ENCODE measurements at regions not wholly inside any gene's neighbourhood (a gene's known extent, or its start where the extent isn't known, plus 50 kb on each side); places are given as distances from the start of the nearest gene placed in this dataset.
"Not testable (repeated sequence)": the region's sequence is repeated elsewhere in the genome, so short reads cannot be mapped to it uniquely, and the experiment has no call there.

DNA sequence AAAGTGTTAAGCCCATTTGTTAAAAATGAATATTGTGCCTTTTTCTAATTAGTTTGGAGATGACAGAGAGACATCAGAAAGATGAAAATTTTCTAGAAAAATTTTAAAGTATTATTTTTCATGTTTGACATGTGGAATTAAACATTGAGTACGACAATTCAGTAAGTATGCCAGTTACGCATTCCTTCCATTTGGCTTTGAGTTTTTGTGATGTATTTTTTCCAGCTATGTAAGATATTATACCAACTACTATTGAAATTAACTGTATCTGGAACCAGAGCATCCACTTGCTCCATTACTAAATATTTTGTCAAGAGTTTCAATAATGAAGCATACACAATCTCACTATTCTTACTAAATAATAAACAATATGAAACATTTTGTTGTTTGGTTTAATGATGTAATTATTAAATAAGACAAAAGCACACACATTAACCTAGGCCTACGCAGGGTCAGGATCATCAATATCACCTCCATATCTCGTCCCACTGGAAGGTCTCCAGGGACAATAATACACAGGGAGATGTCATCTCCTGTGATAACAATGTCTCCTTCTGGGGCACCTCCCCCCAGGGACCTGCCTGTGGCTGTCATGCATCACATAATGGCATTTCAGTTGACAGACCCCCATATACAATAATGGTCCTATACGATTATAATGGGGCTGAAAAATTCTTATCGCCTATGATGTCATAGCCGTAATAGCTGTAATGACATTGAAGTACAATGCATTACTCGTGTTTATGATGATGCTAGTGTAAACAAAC, 274.1 kb downstream of the REEP3 start:
- no peak for DNase-seq

DNA sequence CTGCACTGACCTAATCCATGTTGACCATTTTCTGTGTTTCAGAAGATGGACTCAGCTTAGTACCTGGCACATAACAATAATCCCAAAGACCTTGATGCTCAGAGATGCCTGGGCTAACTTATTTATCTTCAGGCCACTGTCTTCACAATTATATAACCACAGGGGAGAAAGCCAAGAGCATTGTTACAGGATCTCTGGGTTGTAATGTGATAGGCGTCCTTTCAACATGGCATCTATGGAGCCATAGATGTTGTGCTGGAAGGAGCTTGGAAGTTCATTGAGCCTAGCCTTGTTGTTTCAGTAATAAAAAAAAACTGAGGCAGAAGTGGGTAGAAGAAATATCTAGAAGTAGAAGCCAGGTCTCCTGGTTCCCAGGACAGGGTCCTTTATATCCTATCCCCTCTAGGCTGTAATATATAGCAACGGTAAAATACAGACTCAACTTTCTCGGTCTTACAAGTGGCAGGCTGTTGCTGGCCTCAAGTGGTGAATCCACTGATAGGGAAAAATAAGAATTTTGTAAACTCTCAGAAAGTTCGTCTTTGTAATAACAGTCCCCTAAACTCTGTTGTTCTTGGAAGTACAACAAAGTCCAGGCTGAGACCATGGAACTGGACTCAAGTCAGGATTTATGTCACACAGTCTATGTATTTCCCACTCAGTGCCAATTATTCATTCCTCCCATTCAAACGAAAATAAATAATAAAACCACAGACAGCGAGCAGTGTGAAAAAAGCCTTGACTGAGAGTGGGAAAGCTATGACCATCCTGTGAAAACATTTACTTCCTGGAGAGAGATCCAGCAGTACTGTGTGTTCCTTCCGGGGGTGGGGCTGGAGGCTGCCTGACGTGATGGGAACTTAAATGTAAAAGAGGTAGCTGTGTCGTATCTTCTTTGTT, 277.6 kb downstream of the REEP3 start:
- no peak for DNase-seq

DNA sequence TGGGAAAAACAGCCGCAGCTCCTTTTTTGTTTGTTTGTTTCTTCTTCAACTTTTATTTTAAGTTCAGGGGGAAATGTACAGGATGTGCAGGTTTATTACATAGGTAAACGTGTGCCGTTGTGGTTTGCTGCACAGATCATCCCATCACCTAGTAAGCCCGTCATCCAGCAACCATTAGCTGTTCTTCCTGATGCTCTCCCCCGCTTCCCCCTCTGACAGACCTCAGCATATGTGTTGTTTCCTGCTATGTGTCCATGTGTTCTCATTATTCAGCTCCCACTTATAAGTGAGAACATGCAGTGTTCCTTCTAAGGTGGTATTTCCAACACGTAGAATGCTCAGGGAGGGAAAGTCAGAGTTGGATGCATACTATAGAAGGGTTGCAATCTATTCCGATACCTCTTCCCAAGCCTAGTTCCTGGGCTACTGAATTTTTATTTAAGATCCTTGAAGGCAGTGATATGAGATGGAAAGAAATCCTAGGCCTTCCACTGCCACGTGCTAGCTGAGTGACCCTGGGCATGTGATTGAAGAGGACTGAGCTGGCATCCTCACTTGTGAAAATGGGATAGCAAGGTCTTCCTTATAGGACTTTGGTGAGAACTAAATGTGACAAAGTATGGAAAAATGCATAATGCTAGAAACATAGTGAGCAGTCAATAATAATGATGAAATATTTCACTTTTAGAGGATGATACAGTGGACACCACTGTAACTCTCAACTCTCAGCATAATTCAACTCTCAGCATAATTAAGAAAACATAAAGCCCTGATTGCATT, 278.5 kb downstream of the REEP3 start:
- DNase-seq = no peak

DNA sequence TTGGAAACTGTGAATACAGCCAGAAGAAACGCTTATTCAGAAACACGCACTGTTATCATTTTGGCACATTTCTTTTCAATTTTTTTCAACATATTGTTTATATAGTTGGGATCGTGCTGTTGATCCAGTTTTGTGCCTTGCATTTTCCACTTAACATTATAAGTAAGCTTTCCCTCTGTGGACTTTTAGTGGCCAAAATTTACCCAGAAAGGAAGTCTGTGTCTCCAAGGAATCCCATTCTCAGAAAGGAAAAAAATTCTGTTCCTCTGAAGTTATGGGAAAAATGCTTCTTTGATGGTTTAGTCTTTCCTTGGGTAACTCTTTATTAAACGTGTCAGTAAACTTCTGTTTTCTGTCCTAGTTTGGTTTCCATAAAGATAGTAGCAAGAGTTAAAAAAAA, 280.0 kb downstream of the REEP3 start:
- no peak for DNase-seq

DNA sequence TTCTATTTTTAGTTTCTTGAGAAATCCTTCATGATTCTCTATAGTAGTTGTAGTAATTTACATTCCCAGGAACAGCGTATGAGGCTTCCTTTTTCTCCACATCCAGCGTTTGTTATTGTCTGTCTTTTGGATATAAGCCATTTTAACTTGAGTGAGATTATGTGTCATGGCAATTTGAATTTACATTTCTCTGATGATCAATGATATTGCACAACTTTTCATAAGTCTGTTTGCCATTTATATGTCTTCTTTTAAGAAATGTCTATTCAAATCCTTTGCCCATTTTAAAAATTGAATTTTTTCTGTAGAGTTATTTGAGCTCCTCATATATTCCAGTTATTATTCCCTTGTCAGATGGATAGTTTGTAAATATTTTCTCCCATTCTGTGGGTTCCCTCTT, 285.1 kb downstream of the REEP3 start:
- no peak for DNase-seq

DNA sequence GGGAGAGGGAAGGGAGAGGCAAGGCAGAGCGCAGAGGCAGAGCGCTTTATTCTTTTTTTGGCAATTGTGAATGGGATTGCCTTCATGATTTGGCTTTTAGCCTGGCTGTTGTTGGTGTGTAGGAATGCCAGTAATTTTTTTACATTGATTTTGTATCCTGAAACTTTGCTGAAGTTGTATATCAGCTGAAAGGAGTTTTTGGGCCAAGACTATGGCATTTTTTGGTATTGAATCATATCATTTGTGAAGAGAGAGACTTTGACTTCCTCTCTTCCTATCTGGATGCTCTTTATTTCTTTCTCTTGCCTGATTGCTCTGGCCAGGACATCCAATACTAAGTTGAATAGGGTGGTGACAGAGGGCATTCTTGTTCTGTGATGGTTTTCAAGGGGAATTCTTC, 291.3 kb downstream of the REEP3 start:
- no peak for DNase-seq

DNA sequence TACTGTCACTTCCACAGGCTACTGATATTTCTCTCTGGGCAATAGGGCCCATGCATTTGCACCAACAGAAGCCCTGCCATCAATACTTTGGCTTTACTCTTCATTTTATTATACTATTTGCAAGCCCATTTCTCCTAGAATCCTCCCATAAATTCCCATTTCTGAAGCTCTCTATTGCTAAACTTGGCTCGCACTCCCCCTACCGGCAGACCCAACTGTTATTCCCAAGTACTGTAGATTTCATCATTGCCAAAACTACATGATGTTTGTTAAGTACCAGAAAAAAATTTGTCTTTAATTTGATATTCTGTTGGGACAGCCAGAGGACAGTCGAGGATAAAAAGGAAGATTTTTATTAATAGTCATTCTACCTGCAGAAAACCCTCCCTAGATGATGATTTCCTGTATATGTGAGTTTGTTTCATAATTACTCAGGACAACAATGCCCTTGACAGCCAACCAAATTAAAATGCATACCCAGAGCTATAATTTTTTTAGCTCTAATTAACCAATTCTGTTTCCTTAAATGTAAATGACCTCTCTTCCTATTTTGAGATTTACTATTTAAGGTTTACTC, 298.6 kb downstream of the REEP3 start:
- peak; percentile 30 for DNase-seq

DNA sequence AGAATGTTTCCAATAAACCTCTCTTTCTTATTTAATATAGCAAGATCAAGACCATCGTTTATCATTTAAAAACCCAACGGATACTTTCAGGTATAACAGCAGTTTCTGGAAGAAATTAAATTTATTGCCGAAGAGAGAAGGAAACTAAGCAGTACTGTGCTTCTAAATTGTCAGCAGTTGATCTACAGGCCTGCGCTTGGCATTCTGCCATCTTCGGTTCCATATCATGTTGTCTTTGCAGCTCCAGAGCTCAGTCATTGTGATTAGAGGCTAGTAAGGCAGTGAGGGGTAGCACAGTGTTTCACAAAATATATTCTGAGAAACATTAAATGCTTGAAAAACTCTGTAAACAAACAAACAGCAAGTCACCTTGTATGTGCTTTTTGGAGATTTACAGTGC, 301.3 kb downstream of the REEP3 start:
- no peak for DNase-seq

DNA sequence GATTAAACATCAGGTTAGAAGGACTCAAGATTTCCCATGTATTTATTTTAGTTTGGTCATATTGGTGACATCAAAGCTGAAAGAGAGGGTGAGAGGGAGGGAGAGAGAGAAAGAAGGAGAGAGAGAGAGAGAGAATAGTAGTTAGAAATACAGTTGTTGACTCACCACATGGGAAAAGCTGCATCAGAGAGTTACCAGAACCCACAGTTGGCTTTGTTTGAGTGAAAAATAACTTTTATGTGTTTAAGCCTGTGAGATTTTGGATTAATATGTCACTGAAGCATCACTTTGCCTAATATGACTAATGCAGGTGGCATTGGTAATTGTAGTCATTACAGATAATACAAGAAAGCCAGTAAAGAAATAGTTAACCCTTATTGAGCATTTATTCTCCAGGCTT, 303.9 kb downstream of the REEP3 start:
- no peak for DNase-seq

DNA sequence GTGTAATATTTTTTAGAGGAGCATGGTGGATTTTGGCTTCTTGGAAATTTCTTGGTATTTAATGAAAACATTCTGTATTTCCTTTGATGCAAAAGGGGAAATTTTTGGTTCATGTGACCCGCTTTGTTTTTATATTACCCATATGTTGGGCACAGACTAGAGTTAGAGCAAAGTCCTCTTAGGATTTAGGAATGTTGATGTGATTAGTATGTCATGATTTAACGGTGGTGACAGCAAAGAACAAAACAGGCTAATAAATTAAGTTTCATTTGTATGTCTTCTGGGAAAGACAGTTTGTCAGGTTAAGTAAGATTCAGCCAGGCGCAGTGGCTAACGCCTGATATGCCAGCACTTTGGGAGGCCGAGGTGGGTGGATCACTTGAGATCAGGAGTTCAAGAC, 304.6 kb downstream of the REEP3 start:
- DNase-seq = no peak

DNA sequence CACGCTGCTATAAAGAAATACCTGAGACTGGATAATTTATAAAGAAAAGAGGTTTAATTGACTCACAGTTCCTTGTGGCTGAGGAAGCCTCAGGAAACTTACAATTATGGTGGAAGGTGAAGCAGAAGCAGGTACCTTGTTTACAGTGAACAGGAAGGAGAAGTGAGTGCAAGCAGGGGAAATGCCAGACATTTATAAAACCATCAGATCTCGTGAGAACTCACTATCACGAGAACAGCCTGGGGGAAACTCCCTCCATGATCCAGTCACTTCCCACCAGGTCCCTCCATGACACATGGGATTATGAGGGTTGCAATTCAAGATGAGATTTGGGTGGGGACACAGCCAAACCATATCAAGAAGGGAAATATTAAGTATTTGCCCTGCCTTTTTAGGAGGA, 305.8 kb downstream of the REEP3 start:
- not testable (repeated sequence) for DNase-seq

DNA sequence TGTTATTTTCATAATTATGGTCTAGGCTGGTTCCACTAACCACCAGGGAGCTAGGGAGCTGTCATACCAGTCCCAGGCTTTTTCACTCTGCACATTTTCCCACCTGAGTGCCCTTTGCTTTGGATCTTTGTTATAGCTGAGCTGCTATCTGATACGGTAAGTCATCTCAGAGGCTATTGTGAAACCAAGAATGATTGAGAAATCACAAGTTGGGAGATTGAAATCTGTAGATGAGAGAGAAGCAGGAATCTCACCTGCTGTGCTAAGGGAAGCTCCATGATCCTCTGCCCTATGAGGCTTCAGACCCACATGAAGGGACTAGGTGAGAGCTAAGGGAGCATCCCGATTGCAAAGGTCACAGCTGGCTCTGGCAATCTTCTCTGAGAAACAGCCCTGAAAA, 307.8 kb downstream of the REEP3 start:
- DNase-seq = no peak

DNA sequence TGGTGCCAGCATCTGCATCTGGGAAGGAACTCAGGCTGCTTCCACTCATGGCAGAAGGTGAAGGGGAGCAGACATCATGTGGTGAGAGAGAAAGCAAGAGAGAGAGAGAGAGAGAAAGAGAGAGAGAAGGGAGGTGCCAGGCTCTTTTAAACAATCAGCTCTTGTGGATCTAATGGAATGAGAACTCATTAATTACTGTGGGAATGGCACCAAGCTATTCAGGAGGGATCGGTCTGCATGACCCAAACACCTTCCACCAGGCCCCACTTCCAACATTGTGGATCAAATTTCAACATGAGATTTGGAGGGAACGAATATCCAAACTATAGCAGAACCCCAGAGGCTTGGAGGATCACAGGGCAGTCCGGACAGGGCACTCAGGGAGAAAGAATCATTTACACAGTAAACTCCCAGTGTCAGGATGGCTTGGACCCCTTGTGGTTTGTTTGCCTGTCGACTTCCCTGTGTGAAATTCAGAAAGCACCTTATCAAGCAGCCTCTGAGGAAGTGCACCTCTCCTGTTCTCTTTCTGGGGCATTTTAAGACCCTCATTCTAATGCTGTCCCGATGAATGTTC, 308.5 kb downstream of the REEP3 start:
- no peak for DNase-seq

DNA sequence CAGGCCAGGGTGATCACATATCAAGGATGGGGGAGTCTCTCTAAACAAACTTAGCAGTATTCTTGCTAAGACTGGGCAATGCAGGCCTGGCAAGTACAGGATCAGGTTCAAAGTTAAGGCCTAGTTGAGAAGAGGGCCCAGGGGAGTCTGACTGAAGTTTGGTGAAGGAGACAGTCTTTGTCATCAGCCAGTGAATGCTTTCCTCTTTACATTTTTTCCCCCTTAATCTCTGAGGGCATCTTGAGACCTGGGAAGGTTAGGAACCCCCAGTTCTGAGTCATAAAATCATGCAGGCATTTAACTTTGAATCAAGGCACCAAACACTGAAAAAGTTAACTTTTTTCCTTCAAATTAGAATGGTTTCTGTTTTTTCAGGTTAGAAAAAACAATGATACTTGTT, 311.5 kb downstream of the REEP3 start:
- DNase-seq = no peak

DNA sequence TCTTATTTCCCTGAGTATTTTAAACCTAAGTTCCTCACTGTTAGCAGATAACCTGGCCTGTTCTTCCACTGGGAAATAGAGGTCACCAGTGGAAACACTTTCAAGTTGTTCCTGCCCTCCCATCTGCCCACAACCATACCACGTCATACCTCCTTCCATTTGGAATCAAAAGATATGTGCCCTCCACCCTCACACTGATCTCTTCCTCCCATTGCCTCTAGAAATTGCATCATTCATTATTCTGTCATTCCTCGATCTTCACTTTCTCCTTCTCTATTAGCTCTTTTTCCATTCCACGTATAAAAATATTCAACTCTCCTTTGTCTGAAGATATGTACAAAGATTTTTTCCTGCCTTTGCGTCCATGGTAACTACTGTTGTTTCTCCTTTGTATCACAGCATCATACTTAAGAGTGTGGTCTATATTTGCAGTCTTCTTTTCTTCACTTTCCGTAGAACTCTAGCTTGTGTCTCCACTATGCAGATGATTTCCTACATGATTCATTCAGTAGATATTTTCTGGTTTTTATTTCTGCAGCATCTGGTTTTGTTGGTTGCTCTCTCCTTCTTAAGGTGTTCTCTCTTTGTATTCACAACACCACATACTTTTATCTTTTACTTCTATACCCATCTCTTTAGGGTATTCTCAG, 312.3 kb downstream of the REEP3 start:
- no peak for DNase-seq

DNA sequence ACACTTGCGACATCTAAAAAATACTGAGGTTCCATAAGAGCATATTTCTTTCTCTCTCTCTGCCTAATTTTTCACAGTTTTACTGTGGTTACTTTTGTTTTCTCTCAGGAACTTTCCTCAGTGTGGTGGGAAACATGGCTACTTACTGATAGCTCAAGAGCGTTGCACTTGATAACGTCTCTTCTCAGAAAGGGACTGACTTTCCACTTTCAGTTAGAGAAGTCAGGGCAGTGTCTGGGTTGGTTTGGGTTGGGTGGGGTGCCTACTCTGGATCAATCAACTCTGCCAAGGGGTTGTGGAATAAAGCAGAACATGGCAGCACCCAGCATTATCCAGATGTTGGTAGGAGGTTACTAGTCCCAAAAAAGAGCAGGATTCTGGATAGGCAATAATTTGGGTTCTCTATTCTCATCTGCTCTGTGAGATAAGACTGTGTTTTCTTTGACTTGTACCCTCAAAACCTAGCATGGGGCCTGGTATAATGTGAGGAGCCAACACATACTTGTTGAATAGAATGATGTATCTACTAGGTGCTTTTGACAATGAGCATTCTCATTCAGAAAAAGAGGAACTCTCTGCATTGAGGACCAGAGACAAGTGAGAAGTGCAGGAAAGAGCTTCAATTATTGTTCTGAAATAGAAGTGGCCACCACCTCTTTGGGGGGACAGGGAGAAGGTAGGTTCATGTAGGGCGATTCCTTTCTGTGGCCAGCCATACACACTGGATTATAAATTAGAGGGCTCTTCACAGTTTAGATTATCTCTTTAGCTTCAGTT, 315.7 kb downstream of the REEP3 start:
- no peak for DNase-seq

DNA sequence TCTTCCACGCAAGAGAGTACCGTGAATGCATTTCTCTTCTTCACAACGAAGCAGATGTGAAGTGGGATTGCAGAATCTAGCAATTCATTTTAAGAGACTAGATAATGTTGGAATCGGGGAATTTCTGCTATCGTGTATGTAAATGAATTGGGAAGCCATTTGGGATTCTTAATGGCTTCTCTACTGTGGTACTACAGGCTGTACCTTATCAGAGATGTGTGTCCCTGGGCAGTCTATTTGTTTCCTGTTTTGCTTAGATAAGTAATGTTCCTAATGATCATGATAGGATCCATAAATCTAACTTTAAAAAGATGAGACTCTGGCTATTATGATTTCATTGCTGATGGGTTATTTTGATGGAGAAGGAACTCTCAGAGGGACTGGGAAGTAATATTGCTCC, 320.6 kb downstream of the REEP3 start:
- no peak for DNase-seq

DNA sequence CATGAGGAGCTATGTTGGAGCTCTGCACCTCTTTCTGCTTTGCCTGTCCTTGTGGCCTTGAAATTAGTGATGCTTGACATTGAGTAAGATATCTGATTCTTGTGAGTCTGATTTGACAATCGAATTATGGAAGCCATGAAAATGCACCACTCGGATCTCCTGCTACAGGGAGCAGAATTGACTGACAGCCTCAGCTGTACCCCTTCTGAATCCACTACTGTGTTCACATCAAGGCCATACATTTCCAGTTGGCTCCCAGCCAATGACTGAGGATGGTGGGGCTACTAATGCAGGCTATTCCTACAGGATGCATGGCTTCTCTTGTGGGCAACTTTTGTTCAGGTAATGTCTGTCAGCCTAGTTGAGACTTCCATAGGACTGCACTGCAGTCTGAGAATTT, 321.9 kb downstream of the REEP3 start:
- no peak for DNase-seq

DNA sequence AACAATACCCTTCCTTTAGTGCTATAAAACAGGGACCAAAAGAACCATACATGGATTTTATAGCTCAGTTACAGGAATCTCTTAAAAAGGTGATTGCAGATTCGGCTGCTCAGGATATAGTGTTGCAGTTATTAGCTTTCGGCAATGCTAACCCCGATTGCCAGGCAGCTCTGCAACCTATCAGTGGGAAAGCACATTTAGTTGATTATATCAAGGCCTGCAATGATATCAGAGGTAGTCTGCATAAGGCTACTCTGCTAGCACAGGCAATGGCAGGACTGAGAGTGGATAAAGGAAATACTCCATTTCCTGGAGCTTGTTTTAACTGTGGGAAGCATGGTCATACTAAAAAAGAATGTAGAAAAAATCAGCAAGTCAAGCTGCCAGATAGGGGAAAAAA, 327.7 kb downstream of the REEP3 start:
- DNase-seq = not testable (repeated sequence)

DNA sequence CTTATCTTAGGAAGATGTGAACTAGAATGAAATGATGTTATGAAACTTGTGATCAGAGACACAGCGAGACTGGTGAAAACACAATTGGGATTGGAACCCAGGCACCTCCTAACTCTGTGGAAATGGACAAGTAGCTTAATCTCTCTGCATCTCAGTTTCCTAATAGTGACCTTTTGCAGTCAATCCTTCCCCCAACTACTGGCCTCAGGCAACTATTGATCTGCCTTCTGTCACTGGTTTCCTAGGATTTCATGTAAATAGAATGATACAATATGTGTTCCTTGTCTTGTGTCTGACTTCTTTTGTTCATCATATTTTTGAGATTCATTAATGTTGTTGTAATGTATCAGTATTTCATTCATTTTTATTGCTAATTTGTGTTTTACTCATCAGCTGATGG, 341.7 kb downstream of the REEP3 start:
- DNase-seq = no peak

DNA sequence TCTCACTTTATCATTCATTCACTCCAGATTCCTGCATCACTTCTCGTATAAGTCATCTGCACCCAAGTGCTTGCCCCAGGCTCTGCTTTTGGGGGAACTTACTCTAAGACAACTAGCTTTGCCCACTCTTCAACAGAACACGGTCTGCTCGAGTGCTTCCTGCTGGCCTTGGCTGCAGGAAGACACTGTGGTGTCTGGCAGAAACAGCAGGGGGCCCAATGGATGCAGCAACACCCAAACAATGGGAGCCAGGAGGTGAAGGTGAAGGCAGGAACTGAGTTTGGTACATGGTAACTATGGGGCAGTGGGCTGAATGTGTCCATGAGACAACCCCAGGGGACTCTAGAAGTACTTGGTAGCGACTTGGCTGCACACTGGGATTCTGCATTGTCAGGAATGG, 344.0 kb downstream of the REEP3 start:
- no peak for DNase-seq
